ENCODE measurements at regions not wholly inside any gene's neighbourhood (a gene's known extent, or its start where the extent isn't known, plus 50 kb on each side); places are given as distances from the start of the nearest gene placed in this dataset.

DNA sequence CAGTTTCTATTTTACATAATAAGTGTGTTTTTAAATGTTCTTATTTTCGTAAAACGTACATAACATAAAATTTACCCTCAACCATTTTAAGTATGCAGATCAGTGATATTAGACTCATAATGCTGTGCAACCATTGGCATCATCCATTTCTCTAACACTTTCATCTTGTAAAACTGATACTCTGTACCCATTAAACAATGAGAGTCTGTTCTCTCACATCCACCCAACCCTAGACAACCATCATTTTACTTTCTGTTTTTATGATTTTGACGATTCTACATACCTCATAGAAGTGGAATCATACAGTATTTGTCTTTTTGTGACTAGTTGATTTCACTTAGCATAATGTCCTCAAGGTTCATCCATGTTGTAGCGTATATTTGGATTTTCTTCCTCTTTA lies 140.4 kb downstream of the TINAG start:
- TF ChIP-seq, protein P1, sequence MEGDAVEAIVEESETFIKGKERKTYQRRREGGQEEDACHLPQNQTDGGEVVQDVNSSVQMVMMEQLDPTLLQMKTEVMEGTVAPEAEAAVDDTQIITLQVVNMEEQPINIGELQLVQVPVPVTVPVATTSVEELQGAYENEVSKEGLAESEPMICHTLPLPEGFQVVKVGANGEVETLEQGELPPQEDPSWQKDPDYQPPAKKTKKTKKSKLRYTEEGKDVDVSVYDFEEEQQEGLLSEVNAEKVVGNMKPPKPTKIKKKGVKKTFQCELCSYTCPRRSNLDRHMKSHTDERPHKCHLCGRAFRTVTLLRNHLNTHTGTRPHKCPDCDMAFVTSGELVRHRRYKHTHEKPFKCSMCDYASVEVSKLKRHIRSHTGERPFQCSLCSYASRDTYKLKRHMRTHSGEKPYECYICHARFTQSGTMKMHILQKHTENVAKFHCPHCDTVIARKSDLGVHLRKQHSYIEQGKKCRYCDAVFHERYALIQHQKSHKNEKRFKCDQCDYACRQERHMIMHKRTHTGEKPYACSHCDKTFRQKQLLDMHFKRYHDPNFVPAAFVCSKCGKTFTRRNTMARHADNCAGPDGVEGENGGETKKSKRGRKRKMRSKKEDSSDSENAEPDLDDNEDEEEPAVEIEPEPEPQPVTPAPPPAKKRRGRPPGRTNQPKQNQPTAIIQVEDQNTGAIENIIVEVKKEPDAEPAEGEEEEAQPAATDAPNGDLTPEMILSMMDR (IDR thresholded peaks at IDR 0.05), result no peak
- no peak for TF ChIP-seq POLR2A (IDR thresholded peaks at IDR 0.05)
